ENCODE measurements at regions not wholly inside any gene's neighbourhood (a gene's known extent, or its start where the extent isn't known, plus 50 kb on each side); places are given as distances from the start of the nearest gene placed in this dataset.

- no peak for DNase-seq (ENCODE audit: low spot score)
- ChIA-PET POLR2A (ENCODE audit: low non-redundant PET) (no interaction called here), CTCF (no interaction called here)
- TF ChIP-seq CTCF (conservative IDR thresholded peaks at IDR 0.05; ENCODE audit: low read depth): no peak
- no peak overlapping the region for H3K27ac ChIP-seq
These were observed 98.9 kb upstream of the CHL1 start for GRCh38 chr3:97417-98258.

GRCh38 chr3:98259-98654, 98.3 kb upstream of the CHL1 start:
- H3K27ac ChIP-seq: no peak overlapping the region
- no peak for TF ChIP-seq CTCF (conservative IDR thresholded peaks at IDR 0.05; ENCODE audit: low read depth)
- ChIA-PET POLR2A (ENCODE audit: low non-redundant PET) (no interaction called here), CTCF (no interaction called here)
- DNase-seq (ENCODE audit: low spot score): no peak

GRCh38 chr3:99506-99905, 97.1 kb upstream of the CHL1 start:
- ChIA-PET POLR2A (ENCODE audit: low non-redundant PET) (no interaction called here), CTCF (no interaction called here)
- DNase-seq (ENCODE audit: low spot score): no peak
- no peak for TF ChIP-seq CTCF (conservative IDR thresholded peaks at IDR 0.05; ENCODE audit: low read depth)
- H3K27ac ChIP-seq: no peak overlapping the region

- ChIA-PET CTCF (no interaction called here), POLR2A (ENCODE audit: low non-redundant PET) (no interaction called here)
- no peak for DNase-seq (ENCODE audit: low spot score)
- no peak for TF ChIP-seq CTCF (conservative IDR thresholded peaks at IDR 0.05; ENCODE audit: low read depth)
- H3K27ac ChIP-seq: no peak overlapping the region
These were observed 94.1 kb upstream of the CHL1 start for GRCh38 chr3:102484-102883.

- POLR2A ChIA-PET (ENCODE audit: low non-redundant PET): no interaction called here
- CTCF ChIA-PET: no interaction called here
- TF ChIP-seq CTCF (conservative IDR thresholded peaks at IDR 0.05; ENCODE audit: low read depth): no peak
- no peak for DNase-seq (ENCODE audit: low spot score)
- H3K27ac ChIP-seq: no peak overlapping the region
These were observed 92.6 kb upstream of the CHL1 start for GRCh38 chr3:103991-104390.

GRCh38 chr3:105585-105984, 91.0 kb upstream of the CHL1 start:
- no peak for DNase-seq (ENCODE audit: low spot score)
- CTCF ChIA-PET: interaction anchor here (0.6 kb wide), 1 partner anchor 18 kb away, joined by 3 read pairs; no protein-coding TSS in a partner anchor
- POLR2A ChIA-PET (ENCODE audit: low non-redundant PET): no interaction called here
- no peak for TF ChIP-seq CTCF (conservative IDR thresholded peaks at IDR 0.05; ENCODE audit: low read depth)
- no peak overlapping the region for H3K27ac ChIP-seq

Data from RWPE1 (cell line).